GM18511 (cell line): ENCODE measurements at regions not wholly inside any gene's neighbourhood (a gene's known extent, or its start where the extent isn't known, plus 50 kb on each side); places are given as distances from the start of the nearest gene placed in this dataset.
"Not testable (repeated sequence)": the region's sequence is repeated elsewhere in the genome, so short reads cannot be mapped to it uniquely, and the experiment has no call there.

Source experiments
- ATAC-seq: cut with Tn5 transposase; IDR thresholded peaks from one replicate; pipeline ENCODE4 v1.9.1; 2021; ENCODE audit warnings: mild to moderate bottlenecking, moderate library complexity; ENCODE audit not compliant: unreplicated experiment

- ATAC-seq = no peak
These were observed 1886.0 kb upstream of the PCDH7 start for GRCh38 chr4:28834120-28834519.

DNA sequence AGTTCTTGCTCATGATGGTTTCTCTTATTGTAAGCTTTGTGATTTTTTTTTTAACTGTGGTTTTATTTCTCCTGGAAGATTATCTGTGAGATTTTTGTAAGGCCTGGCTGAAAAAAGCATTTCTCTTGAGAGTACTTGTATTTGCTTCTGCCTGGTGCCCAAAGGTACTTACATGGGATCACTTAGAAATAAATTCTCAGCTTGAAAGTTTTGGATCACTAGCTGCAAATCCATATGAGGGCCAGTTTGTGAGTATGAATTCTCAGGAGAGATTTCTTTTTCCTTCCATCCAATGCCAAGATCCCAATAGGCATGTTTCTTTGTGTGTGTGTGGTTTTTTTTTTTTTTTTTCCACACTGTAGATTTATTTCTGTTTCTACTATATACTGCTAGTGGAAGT, 1884.7 kb upstream of the PCDH7 start:
- no peak for ATAC-seq

GRCh38 chr4:28842271-28842670, 1877.9 kb upstream of the PCDH7 start:
- ATAC-seq = no peak

- no peak for ATAC-seq
These were observed 1875.0 kb upstream of the PCDH7 start for GRCh38 chr4:28845158-28845557.

DNA sequence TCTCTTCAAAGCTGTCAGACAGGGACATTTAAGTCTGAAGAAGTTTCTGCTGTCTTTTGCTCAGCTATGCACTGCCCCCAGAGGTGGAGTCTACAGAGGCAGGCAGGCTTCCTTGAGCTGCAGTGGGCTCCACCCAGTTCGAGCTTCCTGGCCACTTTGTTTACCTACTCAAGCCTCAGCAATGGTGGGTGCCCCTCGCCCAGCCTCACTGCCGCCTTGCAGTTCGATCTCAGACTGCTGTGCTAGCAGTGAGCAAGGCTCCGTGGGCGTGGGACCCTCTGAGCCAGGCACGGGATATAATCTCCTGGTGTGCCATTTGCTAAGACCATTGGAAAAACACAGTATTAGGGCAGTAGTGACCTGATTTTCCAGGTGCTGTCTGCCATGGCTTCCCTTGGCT, 1863.1 kb upstream of the PCDH7 start:
- not testable (repeated sequence) for ATAC-seq

GRCh38 chr4:28868841-28869240, 1851.3 kb upstream of the PCDH7 start:
- ATAC-seq = no peak

DNA sequence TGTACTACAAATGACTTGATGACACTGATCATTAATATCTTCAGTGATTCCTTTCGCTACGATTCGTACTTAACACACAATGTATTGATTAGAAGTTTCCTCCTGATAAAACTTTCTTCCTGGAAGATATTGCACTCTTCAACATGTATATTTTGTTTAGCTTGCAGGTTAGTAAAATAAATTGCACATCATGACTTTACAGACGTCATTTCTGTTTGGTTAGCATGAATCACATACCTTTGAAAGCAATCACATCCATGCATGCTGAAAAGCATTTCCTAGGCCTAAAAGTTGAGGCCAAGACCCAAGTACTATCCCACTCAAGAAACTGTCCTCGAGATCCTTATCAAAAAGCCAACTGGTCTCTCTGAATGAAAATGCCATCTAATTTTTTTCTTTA, 1841.0 kb upstream of the PCDH7 start:
- ATAC-seq = no peak

DNA sequence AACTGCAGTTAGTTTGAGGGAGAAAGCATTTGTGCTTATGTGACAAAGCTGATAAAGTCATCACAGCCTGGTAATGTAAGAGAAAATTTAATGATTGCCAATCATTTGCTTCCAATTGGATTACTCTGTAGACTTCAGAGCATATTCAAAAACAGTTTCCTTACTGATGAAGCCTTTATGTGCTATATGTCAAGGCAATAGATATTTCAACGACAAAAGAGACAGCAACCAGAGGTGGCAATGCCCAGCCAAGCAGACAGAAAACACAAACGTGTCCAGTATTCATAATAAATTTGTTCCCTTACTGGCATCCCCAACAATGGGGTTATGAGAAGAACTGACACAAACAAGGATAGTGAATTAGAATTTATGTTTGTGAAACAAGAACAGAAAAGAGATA, 1840.3 kb upstream of the PCDH7 start:
- no peak for ATAC-seq

DNA sequence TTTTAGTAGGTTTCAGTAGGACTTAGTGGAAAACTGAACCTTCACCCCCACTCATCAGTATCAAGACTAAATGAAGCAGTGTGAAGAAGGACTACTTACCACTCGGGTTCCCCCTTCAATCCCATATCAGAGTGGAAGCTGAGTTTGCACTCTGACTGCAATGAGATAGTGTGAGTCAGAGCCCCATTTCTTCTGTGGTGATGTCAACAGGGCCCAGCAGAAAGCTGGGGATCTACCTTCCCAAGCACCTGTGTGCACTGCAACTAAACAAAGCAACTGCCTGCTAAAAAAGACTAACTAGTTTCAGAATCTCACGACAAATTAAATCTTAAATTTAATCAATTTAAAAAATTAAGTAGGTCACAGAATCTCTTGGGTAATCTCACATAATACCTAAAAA, 1837.0 kb upstream of the PCDH7 start:
- no peak for ATAC-seq

DNA sequence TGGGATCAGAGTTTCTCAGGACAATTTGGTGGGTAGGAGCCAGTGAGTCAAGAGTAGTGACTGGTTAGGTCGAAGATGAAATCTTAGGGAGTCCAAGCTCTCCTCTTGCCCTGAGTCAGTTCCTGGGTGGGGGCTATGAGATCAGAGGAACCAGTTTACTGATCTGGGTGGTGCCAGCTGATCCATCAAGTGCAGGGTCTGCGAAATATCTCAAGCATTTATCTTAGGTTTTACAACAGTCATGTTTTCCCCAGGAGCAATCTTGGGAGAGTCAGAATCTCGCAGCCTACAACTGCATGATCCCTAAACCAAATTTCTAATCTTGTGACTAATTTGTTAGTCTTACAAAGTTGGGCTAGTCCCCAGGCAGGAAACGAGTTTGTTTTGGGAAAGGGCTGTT, 1833.2 kb upstream of the PCDH7 start:
- no peak for ATAC-seq

- ATAC-seq = no peak
These were observed 1829.0 kb upstream of the PCDH7 start for GRCh38 chr4:28890949-28891775.

GRCh38 chr4:28913466-28913865, 1806.7 kb upstream of the PCDH7 start:
- ATAC-seq = no peak

DNA sequence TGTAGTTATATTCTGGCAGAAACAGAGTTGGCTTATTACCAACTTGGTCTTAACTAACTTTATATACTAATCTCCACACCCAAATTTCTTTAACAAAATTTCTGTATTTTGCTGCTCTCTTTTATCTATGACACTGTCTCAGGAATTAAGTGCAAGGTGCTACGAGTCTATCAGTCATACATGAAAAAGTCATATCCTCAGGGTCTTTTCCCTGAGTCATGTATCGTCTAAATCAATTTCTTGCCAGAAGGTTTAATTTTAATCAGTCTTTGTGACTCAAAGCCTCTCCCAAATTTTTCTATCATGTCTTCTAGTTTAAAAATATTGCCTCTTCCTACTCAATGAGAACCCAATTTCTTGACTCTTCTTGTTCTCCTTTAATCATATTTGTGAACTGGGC, 1803.6 kb upstream of the PCDH7 start:
- ATAC-seq = no peak

DNA sequence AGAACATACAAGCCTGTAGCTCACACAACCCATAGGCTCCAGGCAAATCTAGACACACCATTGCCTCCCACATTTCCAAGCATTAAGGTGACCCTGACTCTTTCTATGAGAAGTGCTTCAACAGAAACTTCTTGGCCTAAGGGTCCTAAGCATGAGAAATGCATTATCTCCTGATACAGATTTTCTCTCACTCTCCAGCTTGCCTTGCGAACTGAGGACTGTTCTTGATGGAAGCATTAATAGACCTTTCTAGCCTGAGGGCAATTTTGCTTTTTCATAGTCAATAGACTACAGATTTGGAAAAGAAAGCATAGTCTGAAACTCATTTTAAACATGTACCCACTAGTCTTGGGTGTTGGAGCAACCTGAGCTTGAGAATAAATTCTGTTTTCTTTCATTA, 1801.3 kb upstream of the PCDH7 start:
- ATAC-seq = no peak

GRCh38 chr4:28921886-28922285, 1798.3 kb upstream of the PCDH7 start:
- no peak for ATAC-seq

DNA sequence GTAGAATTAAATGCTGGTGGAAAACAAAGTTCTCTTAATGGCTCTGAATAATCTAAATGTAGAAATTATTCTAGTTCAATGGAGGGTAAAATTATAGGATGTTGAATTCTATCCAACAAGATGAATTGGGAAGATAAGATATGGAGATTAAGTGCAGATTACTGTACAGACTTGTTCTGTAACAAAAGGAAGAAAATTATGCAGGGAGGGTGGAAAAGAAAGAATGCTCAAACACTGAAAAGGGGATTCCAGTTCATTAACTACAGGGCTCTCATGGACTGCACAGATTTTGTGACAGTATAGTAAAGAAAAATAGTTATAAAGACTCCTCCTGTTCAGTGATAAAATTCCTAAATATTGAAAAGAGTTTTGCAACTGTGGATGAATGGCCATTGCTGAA, 1794.0 kb upstream of the PCDH7 start:
- no peak for ATAC-seq

DNA sequence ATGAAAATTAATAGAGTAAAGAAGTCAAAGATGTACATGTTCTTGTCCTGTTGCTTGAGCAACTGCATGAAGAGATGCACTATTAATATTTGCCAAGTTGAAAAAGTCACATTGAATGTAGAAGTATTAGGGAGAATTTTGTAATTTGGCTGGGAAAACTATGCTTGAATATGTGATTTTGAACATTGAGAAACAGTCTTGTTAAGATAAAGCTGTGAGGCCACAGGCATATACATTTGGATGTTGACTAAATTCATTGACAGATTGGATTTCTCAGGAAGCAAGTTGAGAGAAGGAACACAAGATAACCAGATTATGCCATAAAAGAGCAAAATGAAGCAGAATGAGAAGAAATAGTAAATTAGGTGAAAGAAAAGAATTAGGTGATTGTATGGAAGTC, 1777.5 kb upstream of the PCDH7 start:
- ATAC-seq = no peak

DNA sequence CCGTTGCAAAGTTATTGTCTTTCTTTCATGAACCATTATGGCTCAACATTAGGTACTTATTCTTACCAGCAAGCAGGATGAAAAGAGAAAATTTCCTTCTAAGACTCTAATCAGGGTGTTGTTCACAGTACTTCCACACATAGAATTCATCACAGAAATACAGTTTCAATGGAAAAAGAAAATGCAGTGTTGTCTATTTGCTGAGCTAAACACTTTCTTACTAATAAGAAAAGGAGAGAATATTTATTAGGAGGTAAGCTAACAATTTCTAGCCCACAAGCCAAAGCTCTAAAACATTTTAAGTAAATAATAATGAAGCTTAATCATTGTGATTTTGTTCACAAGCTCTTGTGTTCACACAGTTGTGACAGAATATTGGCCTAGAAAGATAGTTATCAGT, 1772.8 kb upstream of the PCDH7 start:
- no peak for ATAC-seq

DNA sequence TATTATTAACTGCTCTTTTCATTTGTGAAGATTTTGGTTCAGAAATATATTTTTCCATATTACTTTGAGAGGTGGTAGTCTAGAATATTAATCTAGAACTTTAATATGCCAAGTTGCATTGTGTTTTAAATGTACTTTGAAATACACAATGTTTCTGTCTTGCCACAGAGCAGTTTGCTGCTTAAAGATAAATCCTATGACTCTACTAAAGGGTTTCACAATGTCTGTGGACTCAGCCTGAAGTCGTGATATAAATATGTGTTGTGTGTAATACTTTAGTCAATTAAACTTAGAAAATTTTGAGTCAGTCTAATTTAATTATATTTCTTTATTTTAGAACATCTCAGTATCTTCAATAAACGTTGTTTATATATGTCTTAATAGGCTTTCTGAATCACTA, 1771.7 kb upstream of the PCDH7 start:
- ATAC-seq = no peak

DNA sequence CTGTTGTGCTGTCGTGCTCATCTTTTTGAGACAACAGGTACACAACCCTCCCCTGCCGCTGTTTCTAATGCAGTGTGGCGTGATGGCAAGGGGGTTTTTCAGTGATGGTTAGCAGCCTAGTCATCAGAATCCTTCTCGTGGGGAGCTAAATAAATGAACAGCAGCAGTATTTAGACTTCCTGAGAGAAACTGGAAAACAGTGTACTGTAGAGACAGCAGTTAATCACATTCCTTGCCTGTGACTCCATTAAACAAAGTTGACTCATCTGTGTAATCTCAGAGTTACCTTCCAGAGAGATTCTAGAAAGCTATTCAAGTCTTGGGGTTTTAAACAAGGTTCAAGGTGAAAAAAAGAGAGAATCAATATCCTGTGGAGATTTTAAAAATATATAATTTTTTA, 1753.2 kb upstream of the PCDH7 start:
- no peak for ATAC-seq

- no peak for ATAC-seq
These were observed 1746.4 kb upstream of the PCDH7 start for GRCh38 chr4:28973587-28974350.

- no peak for ATAC-seq
These were observed 1743.8 kb upstream of the PCDH7 start for GRCh38 chr4:28976369-28976768.
